ENCODE measurements at regions not wholly inside any gene's neighbourhood (a gene's known extent, or its start where the extent isn't known, plus 50 kb on each side); places are given as distances from the start of the nearest gene placed in this dataset.

DNA sequence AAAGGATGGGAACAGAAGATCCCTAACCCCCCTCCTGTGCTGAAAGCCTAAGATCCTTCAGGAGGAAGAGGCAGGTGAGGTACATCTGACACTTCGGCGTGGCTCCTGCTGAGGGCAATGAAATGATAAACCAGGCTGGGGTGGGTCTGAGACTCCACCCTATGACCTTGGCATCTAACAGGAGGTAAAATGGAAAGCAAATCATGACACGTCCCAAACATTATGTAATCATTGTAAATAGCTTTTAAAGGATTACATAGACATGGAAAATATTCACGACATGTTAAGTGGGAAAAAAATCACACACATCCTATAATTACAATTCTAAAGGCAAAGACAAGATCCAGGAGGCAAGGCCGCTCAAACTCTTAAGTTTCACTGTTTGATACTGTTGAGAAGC is 70.5 kb downstream of the LINC01488 start:
- TF ChIP-seq, protein P1, sequence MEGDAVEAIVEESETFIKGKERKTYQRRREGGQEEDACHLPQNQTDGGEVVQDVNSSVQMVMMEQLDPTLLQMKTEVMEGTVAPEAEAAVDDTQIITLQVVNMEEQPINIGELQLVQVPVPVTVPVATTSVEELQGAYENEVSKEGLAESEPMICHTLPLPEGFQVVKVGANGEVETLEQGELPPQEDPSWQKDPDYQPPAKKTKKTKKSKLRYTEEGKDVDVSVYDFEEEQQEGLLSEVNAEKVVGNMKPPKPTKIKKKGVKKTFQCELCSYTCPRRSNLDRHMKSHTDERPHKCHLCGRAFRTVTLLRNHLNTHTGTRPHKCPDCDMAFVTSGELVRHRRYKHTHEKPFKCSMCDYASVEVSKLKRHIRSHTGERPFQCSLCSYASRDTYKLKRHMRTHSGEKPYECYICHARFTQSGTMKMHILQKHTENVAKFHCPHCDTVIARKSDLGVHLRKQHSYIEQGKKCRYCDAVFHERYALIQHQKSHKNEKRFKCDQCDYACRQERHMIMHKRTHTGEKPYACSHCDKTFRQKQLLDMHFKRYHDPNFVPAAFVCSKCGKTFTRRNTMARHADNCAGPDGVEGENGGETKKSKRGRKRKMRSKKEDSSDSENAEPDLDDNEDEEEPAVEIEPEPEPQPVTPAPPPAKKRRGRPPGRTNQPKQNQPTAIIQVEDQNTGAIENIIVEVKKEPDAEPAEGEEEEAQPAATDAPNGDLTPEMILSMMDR (IDR thresholded peaks at IDR 0.05): no peak
- TF ChIP-seq POLR2A (IDR thresholded peaks at IDR 0.05): no peak
